OCI-M1 (cell line): ENCODE measurements at regions not wholly inside any gene's neighbourhood (a gene's known extent, or its start where the extent isn't known, plus 50 kb on each side); places are given as distances from the start of the nearest gene placed in this dataset.

ENCODE experiments used
- DNase-seq: peaks from one replicate; lab custom pipeline; 2025; lab: John Stamatoyannopoulos, UW

- DNase-seq = no peak
Observed at GRCh38 chrX:43581888-43582539, 74.1 kb upstream of the MAOA start.

GRCh38 chrX:43582540-43582913, 73.6 kb upstream of the MAOA start:
- DNase-seq = no peak

GRCh38 chrX:43585922-43586321, 70.2 kb upstream of the MAOA start:
- DNase-seq = no peak

- no peak for DNase-seq
Observed at GRCh38 chrX:43586830-43587229, 69.3 kb upstream of the MAOA start.

GRCh38 chrX:43589735-43590134, 66.4 kb upstream of the MAOA start:
- DNase-seq = peak; percentile 0

- DNase-seq = no peak
Observed at GRCh38 chrX:43590150-43590549, 65.9 kb upstream of the MAOA start.

GRCh38 chrX:43592597-43592996, 63.5 kb upstream of the MAOA start:
- no peak for DNase-seq

- DNase-seq = no peak
Observed at GRCh38 chrX:43595931-43596330, 60.2 kb upstream of the MAOA start.

- peak; percentile 39 for DNase-seq
Observed at GRCh38 chrX:43604753-43605152, 51.3 kb upstream of the MAOA start.

GRCh38 chrX:43605351-43605750, 50.7 kb upstream of the MAOA start:
- DNase-seq = peak; percentile 40
